HG03558 (cell line): ENCODE measurements at regions not wholly inside any gene's neighbourhood (a gene's known extent, or its start where the extent isn't known, plus 50 kb on each side); places are given as distances from the start of the nearest gene placed in this dataset.

ENCODE experiments used
- ATAC-seq: cut with Tn5 transposase; IDR thresholded peaks from one replicate; pipeline ENCODE4 v1.9.1; 2021; ENCODE audit warnings: moderate number of reproducible peaks; ENCODE audit not compliant: unreplicated experiment; ENCODE audit errors: extremely low read depth

- no peak for ATAC-seq
Measured at GRCh38 chr6:51352506-51353029, 533.9 kb downstream of the TFAP2B start.

- ATAC-seq: no peak
Measured at GRCh38 chr6:51360287-51360686, 541.6 kb downstream of the TFAP2B start.

GRCh38 chr6:51365566-51365965 is 546.9 kb downstream of the TFAP2B start:
- no peak for ATAC-seq

- no peak for ATAC-seq
Measured at GRCh38 chr6:51369485-51369884, 550.8 kb downstream of the TFAP2B start.

- ATAC-seq: no peak
Measured at GRCh38 chr6:51382847-51383246, 564.2 kb downstream of the TFAP2B start.

- no peak for ATAC-seq
Measured at GRCh38 chr6:51384736-51385135, 566.1 kb downstream of the TFAP2B start.

- no peak for ATAC-seq
Measured at GRCh38 chr6:51386347-51386836, 567.7 kb downstream of the TFAP2B start.

- ATAC-seq: no peak
Measured at GRCh38 chr6:51387907-51388306, 569.2 kb downstream of the TFAP2B start.

- no peak for ATAC-seq
Measured at GRCh38 chr6:51394061-51394460, 575.4 kb downstream of the TFAP2B start.

- no peak for ATAC-seq
Measured at GRCh38 chr6:51396583-51396982, 577.9 kb downstream of the TFAP2B start.

GRCh38 chr6:51398064-51398705 is 579.5 kb downstream of the TFAP2B start:
- ATAC-seq: no peak

- no peak for ATAC-seq
Measured at GRCh38 chr6:51398793-51399192, 580.1 kb downstream of the TFAP2B start.

GRCh38 chr6:51410453-51410852 is 591.8 kb downstream of the TFAP2B start:
- no peak for ATAC-seq

- ATAC-seq: no peak
Measured at GRCh38 chr6:51411496-51412125, 592.9 kb downstream of the TFAP2B start.

- no peak for ATAC-seq
Measured at GRCh38 chr6:51414361-51414760, 595.7 kb downstream of the TFAP2B start.

- no peak for ATAC-seq
Measured at GRCh38 chr6:51415501-51415900, 596.8 kb downstream of the TFAP2B start.

GRCh38 chr6:51429017-51429712 is 610.5 kb downstream of the TFAP2B start:
- ATAC-seq: no peak

- no peak for ATAC-seq
Measured at GRCh38 chr6:51430589-51430988, 611.9 kb downstream of the TFAP2B start.

- no peak for ATAC-seq
Measured at GRCh38 chr6:51432481-51432880, 613.8 kb downstream of the TFAP2B start.

GRCh38 chr6:51450248-51450957 is 631.7 kb downstream of the TFAP2B start:
- ATAC-seq: no peak

- ATAC-seq: no peak
Measured at GRCh38 chr6:51450958-51451357, 632.3 kb downstream of the TFAP2B start.
